ENCODE measurements at regions not wholly inside any gene's neighbourhood (a gene's known extent, or its start where the extent isn't known, plus 50 kb on each side); places are given as distances from the start of the nearest gene placed in this dataset.
"Not testable (repeated sequence)": the region's sequence is repeated elsewhere in the genome, so short reads cannot be mapped to it uniquely, and the experiment has no call there.

- FAIRE-seq (no peak), DNase-seq (ENCODE audit: insufficient read length) (no peak)
- TF ChIP-seq TAF1 (IDR thresholded peaks at IDR 0.05; ENCODE audit: borderline replicate concordance, low read depth, low read length) (no peak), POLR2AphosphoS5 (IDR thresholded peaks at IDR 0.05; ENCODE audit: low read depth, low read length) (no peak), POLR2A (IDR thresholded peaks at IDR 0.05; ENCODE audit: low read depth, low read length) (no peak)
Measured at GRCh38 chr6:81031416-81031815, 721.1 kb downstream of the TENT5A start.

- TF ChIP-seq POLR2AphosphoS5 (IDR thresholded peaks at IDR 0.05; ENCODE audit: low read depth, low read length) (no peak), POLR2A (IDR thresholded peaks at IDR 0.05; ENCODE audit: low read depth, low read length) (no peak), TAF1 (IDR thresholded peaks at IDR 0.05; ENCODE audit: borderline replicate concordance, low read depth, low read length) (no peak)
- FAIRE-seq (no peak), DNase-seq (ENCODE audit: insufficient read length) (no peak)
Measured at GRCh38 chr6:81026041-81026553, 726.4 kb downstream of the TENT5A start.

DNA sequence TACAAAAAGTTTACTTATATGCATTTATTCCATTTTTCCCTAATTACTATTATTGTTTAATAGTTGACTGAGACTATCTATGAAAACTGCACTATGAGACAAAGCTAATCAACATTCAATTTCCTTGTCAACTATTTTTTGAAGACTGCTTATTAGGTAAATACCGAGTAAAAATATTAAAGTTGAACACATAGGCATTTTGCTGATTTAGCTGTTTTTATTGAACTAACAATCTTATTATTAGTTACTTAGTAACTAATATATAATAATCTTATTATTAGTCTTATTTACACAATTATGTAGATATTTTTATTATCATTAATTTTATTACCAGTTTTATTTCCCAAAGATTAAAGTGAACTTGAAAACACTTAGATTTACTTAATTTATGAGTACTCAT, 728.8 kb downstream of the TENT5A start:
- no peak for FAIRE-seq

GRCh38 chr6:81023007-81023582, 729.4 kb downstream of the TENT5A start:
- FAIRE-seq (no peak), DNase-seq (ENCODE audit: insufficient read length) (no peak)
- TF ChIP-seq TAF1 (IDR thresholded peaks at IDR 0.05; ENCODE audit: borderline replicate concordance, low read depth, low read length): no peak
- TF ChIP-seq POLR2AphosphoS5 (IDR thresholded peaks at IDR 0.05; ENCODE audit: low read depth, low read length): no peak
- no peak for TF ChIP-seq POLR2A (IDR thresholded peaks at IDR 0.05; ENCODE audit: low read depth, low read length)

More for the DNA sequence above, 728.8 kb downstream of the TENT5A start:
- no peak for DNase-seq (ENCODE audit: insufficient read length)
- TF ChIP-seq TAF1 (IDR thresholded peaks at IDR 0.05; ENCODE audit: borderline replicate concordance, low read depth, low read length) (no peak), POLR2AphosphoS5 (IDR thresholded peaks at IDR 0.05; ENCODE audit: low read depth, low read length) (no peak), POLR2A (IDR thresholded peaks at IDR 0.05; ENCODE audit: low read depth, low read length) (no peak)

- FAIRE-seq: not testable (repeated sequence)
Measured at GRCh38 chr6:81017586-81017985, 734.9 kb downstream of the TENT5A start.

GRCh38 chr6:81003894-81004293, 748.6 kb downstream of the TENT5A start:
- no peak for DNase-seq (ENCODE audit: insufficient read length)
- TF ChIP-seq TAF1 (IDR thresholded peaks at IDR 0.05; ENCODE audit: borderline replicate concordance, low read depth, low read length) (no peak), POLR2A (IDR thresholded peaks at IDR 0.05; ENCODE audit: low read depth, low read length) (no peak), POLR2AphosphoS5 (IDR thresholded peaks at IDR 0.05; ENCODE audit: low read depth, low read length) (no peak)
- FAIRE-seq: no peak

More at GRCh38 chr6:81017586-81017985, 734.9 kb downstream of the TENT5A start:
- not testable (repeated sequence) for DNase-seq (ENCODE audit: insufficient read length)

GRCh38 chr6:81003156-81003555, 749.3 kb downstream of the TENT5A start:
- DNase-seq (ENCODE audit: insufficient read length) (no peak), FAIRE-seq (no peak)
- TF ChIP-seq TAF1 (IDR thresholded peaks at IDR 0.05; ENCODE audit: borderline replicate concordance, low read depth, low read length): no peak
- no peak for TF ChIP-seq POLR2AphosphoS5 (IDR thresholded peaks at IDR 0.05; ENCODE audit: low read depth, low read length)
- TF ChIP-seq POLR2A (IDR thresholded peaks at IDR 0.05; ENCODE audit: low read depth, low read length): no peak

DNA sequence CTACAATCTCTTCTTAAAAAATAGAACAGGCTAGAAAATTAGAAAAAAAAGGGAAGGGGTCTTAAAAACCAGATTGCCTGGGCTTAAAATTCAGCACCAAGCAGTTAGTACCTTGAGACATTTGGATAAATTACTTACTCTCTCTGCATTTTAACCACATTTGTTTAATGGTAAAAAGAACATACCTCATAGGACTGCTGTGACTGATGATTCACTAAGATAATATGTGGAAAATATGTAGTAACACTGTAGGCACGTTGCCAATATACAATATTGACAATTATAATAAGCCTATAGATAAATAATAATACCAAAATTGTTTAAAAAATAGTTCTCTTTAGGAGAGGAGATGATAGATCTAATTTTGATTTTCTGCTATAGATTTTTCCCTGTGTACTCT, 750.4 kb downstream of the TENT5A start:
- DNase-seq (ENCODE audit: insufficient read length): no peak
- FAIRE-seq: no peak
- TF ChIP-seq POLR2A (IDR thresholded peaks at IDR 0.05; ENCODE audit: low read depth, low read length) (no peak), POLR2AphosphoS5 (IDR thresholded peaks at IDR 0.05; ENCODE audit: low read depth, low read length) (no peak), TAF1 (IDR thresholded peaks at IDR 0.05; ENCODE audit: borderline replicate concordance, low read depth, low read length) (no peak)

- no peak for DNase-seq (ENCODE audit: insufficient read length)
- no peak for FAIRE-seq
- no peak for TF ChIP-seq POLR2AphosphoS5 (IDR thresholded peaks at IDR 0.05; ENCODE audit: low read depth, low read length)
- TF ChIP-seq TAF1 (IDR thresholded peaks at IDR 0.05; ENCODE audit: borderline replicate concordance, low read depth, low read length): no peak
- no peak for TF ChIP-seq POLR2A (IDR thresholded peaks at IDR 0.05; ENCODE audit: low read depth, low read length)
Measured at GRCh38 chr6:80991316-80991715, 761.2 kb downstream of the TENT5A start.

DNA sequence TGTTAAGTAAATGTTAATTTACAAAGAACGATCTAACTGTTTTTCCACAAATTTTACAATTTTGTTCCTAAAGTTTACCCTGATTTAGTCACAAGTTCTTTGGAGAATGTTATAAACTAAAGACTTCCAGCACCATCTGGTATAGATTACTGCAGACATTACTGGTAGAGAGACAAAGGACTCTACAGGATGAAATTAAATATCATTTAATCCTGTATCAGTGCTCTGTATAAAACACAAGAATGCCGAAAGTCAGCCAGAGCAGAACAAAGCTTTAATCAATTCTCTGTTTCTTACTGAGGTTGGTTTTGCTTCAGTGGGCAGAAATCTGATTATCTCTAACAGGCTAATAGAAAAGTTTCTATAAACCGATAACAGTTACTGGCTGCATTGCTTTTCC, 763.6 kb downstream of the TENT5A start:
- no peak for TF ChIP-seq POLR2AphosphoS5 (IDR thresholded peaks at IDR 0.05; ENCODE audit: low read depth, low read length)
- no peak for TF ChIP-seq TAF1 (IDR thresholded peaks at IDR 0.05; ENCODE audit: borderline replicate concordance, low read depth, low read length)
- no peak for TF ChIP-seq POLR2A (IDR thresholded peaks at IDR 0.05; ENCODE audit: low read depth, low read length)
- FAIRE-seq (no peak), DNase-seq (ENCODE audit: insufficient read length) (no peak)

DNA sequence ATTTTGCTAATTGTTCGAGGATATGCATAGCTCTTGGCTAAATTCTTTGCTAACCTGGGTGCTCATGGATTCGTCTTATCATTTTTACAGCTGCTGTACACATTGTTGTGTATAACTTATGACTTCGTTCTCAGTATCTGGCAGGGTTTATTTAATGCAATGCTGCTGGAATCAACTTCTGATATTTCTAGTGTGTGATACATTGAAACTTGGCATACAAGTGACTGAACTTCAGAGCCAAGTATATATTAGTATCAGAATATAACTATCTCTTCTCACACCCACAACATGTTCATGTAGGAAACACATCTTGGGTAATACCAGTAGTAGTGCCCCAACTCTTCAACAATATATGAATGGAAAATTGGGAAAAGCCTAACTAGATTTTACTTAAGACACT, 764.2 kb downstream of the TENT5A start:
- TF ChIP-seq TAF1 (IDR thresholded peaks at IDR 0.05; ENCODE audit: borderline replicate concordance, low read depth, low read length) (no peak), POLR2AphosphoS5 (IDR thresholded peaks at IDR 0.05; ENCODE audit: low read depth, low read length) (no peak), POLR2A (IDR thresholded peaks at IDR 0.05; ENCODE audit: low read depth, low read length) (no peak)
- no peak for FAIRE-seq
- no peak for DNase-seq (ENCODE audit: insufficient read length)

DNA sequence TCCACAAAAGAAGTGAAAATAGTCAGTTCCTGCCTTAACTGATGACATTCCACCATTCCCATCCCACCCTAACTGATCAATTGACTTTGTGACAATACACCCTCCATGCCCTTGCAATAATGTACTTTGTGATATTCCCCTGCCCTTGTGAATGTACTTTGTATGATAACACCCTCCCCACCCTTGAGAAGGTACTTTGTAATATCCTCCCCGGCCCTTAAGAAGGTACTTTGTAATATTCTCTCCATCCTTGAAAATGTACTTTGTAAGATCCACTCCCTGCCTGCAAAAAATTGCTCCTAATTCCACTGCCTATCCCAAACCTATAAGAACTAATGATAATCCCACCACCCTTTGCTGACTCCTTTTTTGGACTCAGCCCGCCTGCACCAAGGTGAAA, 771.3 kb downstream of the TENT5A start:
- not testable (repeated sequence) for FAIRE-seq; DNase-seq (ENCODE audit: insufficient read length)

DNA sequence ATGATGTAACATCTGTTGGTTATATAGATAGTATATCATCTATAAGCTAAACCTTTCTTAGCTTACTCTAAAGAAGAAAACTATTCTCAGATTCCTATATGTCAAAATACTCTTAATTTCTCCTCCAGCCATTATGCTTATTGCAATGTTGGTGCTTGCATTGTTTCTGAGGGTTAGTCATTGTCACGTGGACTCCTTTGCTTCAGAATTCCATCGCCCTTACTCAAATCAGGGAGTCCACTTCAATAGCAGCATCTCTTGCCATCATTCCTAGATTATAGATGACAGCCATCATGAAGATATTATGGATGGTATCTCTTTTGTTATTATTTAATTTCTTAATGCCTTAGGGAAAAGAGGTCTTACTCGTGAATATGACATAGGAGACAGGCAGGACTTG, 776.1 kb downstream of the TENT5A start:
- FAIRE-seq: no peak
- no peak for TF ChIP-seq TAF1 (IDR thresholded peaks at IDR 0.05; ENCODE audit: borderline replicate concordance, low read depth, low read length)
- TF ChIP-seq POLR2A (IDR thresholded peaks at IDR 0.05; ENCODE audit: low read depth, low read length): no peak
- TF ChIP-seq POLR2AphosphoS5 (IDR thresholded peaks at IDR 0.05; ENCODE audit: low read depth, low read length): no peak
- DNase-seq (ENCODE audit: insufficient read length): no peak
